ENCODE measurements at regions not wholly inside any gene's neighbourhood (a gene's known extent, or its start where the extent isn't known, plus 50 kb on each side); places are given as distances from the start of the nearest gene placed in this dataset.

- no peak for DNase-seq
Observed at GRCh38 chr1:193435781-193436180, 249.4 kb upstream of the B3GALT2 start.

GRCh38 chr1:193434319-193434718 lies 247.9 kb upstream of the B3GALT2 start:
- no peak for DNase-seq

DNA sequence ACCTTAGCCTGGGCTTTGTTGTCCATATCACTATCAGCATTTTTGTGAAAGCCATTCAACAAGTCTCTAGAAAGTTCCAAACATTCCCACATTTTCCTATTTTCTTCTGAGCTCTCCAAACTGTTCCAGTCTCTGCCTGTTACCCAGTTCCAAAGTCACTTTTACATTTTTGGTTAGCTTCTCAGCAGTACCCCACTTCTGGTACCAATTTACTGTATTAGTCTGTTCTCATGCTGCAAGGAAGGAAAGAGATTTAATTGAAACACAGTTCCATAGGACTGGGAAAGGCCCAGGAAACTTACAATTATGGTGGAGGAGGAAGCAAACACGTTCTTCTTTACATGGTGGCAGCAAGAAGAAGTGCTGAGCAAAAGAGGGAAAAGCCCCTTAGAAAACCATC lies 247.2 kb upstream of the B3GALT2 start:
- DNase-seq: no peak

- DNase-seq: no peak
Observed at GRCh38 chr1:193432979-193433587, 246.7 kb upstream of the B3GALT2 start.

- no peak for DNase-seq
Observed at GRCh38 chr1:193431265-193431977, 245.0 kb upstream of the B3GALT2 start.

DNA sequence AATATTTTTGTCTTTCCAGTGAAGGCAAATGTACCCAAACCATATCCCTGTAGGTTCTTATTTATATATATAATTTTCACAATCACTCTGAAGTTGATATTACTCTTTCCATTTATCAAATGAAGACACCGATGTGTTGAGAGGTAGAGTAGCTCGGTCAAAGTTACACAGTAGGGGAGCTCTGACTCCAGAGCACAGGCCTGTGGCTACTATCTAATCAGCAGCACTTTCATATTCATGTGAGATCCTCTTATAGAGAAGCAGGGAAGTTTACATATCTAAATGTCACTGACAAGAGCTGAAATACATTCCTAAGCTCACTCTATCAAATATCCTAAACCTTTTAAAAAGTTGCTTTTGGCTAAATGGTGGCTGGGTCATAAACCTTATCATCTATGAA lies 241.1 kb upstream of the B3GALT2 start:
- DNase-seq: no peak

- DNase-seq: no peak
Observed at GRCh38 chr1:193426061-193426460, 239.6 kb upstream of the B3GALT2 start.

- DNase-seq: no peak
Observed at GRCh38 chr1:193421487-193421886, 235.1 kb upstream of the B3GALT2 start.

DNA sequence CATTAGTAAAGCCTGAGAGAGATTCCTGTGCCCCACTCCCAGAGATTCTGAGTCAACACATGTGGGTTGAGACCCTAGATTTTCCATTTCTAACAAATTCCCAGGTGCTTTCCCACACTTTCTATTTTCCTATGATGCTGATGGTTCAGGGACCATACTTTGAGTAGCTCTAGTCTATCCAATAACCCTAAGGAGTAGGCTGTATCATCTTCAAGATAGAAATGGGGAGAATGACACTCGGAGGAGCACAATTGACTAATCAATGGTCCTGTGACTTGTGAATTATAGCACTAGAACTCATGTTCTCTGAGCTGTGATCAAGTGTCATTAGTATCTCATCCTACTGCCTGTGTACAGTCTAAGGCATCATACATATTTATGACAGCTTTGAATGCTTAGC lies 232.9 kb upstream of the B3GALT2 start:
- no peak for DNase-seq

DNA sequence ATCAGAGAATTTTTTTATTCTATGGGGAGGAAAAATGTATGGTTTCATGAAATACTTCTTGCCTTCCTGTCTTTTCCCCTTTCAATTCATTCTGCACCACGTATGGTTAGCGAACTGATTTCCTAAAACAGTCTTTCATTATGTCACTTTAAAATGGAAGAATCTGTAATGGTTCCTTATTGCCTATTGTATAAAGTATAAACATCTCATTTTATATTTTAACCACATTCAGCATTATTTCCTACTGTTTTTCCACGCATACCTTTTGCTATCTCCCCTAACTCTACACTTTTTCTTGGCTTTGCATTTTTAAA lies 232.3 kb upstream of the B3GALT2 start:
- DNase-seq: no peak

- peak; percentile 54 for DNase-seq
Observed at GRCh38 chr1:193417945-193418744, 231.7 kb upstream of the B3GALT2 start.

DNA sequence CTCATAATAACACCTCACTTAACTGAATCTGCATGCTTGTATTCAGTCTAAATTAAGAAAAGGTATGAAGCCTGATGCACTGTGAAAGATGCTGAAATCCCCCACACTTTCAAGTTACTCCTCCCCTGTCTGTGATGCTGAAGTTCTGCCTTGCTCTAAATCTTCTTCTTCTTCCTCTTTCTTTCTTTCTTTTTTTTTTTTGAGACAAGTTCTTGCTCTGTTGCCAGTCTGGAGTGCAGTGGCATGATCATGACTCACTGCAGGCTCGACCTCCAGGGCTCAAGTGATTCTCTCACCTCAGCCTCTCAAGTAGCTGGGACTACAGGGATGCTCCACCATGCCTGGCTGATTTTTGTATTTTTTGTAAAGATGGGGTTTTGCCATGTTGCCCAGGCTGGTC lies 231.0 kb upstream of the B3GALT2 start:
- DNase-seq: no peak

DNA sequence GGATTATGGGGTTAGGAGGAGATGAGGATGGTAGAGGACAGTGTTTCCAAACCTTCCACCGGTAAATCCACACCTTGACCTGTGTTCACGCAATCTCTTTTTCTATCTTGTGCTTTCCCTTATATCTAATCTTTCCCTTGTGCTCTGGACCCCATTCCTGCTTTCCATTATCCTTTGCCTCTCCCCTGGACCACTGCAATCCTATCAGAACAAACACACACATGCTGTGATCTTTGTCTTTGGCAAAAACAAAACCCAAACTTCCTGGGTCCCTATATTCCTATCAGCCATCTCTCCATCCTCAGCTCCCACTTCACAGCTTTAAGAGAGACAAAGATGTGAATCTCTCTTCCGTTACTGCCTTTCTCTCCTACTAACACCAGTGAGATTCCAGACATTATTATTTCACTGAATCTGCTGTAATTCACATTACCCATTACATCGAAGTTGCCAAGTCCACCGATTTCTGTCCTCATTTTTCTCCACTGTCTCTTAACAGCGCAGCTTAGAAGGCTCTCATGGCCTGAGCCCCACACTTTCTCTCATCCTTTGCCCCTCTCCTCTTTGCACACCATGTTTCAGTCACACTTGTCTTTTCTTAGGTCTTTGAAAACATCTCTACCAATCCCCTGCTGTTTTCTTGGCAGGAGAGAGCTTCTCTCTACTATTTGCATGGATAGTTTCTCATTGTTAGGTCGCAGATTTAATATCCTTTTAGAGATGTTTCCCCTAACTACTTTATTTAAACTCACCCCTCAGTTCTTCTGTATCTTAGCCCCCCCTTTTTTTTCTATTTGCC lies 230.0 kb upstream of the B3GALT2 start:
- DNase-seq: no peak

DNA sequence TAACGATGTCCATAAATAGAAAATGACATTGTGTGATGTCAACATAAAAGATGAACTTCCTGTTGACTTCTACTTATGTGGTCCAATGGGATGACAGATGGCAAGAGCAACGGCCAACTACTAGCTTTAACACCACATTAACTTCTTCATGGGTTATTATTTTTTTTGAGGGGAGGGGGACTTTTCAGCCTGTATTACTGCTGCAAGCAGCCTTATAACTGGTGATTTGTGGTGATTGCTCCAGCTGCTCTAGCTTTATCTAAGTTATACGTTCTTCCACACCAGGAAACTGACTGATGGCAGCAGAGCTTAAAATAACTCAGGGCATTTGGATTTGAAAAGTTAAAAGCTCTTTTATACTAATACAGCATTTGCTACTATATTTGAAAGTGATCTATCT lies 228.8 kb upstream of the B3GALT2 start:
- DNase-seq: no peak

GRCh38 chr1:193413376-193413775 lies 227.0 kb upstream of the B3GALT2 start:
- no peak for DNase-seq

DNA sequence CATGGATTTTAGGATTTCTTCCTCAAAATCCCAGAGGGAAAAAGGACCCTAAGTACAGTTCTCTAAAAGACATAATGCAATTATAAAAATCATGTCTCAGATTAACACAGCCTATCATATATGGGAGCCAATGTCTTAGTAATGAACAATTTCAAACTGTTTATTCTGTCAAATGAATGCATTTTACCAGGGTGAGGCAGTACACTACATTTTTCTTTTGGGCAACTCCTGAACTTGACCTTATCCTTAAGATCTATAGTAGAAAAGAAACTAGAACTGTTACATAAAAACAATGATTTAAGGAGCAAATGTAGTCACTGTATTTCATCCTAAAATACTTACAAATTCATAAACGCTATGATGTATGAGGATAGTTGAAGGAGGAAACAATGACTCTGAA lies 226.3 kb upstream of the B3GALT2 start:
- DNase-seq: no peak

DNA sequence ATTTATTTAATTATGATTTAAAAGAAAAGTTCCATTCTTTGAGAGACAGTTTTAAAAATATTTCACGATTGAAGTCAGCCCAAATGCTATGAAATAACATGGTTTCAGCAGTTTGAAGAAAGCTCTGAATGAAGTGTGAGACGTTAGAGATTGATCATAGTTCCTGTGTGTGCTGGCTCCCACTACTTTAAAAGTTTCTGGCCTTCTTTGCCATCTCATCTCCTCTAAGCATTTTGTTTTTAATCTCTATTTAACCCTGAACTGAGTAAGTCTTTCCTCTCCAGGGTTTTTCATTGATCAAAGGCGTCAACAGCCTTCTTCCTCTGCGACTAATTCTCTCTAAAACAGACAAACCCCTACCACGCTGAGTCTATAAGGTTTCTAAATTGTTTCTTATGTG lies 225.3 kb upstream of the B3GALT2 start:
- no peak for DNase-seq

- DNase-seq: no peak
Observed at GRCh38 chr1:193411215-193411614, 224.8 kb upstream of the B3GALT2 start.

DNA sequence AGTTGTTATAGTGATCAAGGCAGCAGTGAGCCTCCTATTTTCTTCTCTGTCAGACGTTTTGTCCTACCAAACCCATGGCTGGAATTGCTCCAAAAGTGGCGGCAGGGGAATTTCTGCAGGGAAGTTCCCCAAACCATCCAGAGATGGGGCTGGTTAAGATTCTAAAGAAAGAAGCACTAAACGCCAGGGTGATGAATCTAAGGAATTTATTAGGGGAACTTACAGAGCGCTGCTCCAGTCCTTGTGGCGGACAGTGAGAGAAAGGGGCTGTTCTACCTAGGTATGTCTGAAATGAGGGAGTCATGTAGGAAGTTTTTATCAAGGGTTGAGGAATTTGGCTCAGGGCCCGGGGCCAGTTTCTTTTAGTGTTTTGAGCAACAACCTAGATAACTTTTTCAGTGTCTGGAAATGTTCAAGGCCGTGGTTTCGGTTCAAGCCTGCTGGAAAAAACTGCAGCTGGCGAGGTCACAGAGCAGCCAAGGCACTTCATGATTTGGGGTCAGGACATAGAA lies 222.4 kb upstream of the B3GALT2 start:
- peak; percentile 44 for DNase-seq

DNA sequence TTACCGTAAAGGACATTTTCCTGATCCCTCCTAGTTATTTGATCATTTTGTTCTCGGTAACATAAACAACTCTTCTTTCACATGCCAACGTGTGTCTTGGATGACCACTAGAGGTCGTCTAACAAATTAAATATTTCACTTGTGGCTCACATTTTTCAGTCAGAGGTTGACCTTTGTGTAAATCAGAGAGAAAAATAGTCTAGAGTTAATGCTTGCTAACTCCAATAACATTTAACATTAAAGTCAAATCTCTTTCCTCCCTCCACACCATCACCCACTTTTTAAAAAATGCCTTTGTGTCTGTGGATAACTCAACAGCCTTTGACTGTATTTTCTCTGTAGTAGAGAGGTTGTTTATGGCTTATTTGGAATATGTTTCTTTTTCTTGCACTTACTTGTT lies 220.5 kb upstream of the B3GALT2 start:
- peak; percentile 83 for DNase-seq

DNA sequence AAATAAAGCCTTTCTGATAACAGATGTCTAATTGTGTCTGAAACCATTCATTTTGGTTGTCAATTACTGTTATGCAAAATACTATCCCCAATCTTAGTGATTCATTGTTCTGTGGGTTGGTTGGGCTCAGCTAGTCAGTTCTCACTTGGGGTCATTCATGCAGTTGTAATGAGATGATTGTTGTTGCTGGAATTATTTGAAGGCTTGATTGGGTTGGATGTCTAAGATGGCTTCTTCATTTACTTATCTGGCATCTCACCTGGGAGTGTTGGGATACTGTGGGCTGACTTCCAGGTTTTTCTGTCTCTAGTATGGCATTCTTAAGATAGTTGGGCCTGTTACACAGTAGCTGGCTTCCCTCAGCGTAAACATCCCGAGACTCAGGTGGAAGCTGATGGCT lies 217.8 kb upstream of the B3GALT2 start:
- no peak for DNase-seq

DNA sequence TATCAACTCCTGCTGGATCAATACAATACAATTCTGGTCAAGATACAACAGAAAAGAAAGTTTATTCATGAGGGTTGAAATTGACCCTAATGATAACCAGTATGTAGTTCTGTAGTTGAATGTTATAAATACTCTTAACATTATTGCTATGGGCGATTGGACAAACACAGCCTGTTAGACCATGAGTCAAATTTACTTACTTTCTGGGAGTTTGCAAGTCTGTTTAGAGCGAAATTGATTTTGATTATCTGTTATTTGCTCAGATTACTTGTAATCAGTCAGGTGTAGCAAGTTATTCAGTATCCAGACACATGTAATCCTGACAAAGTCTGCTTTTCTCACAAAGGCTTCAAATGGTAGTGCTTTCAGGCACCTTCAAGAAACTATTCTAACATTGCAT lies 216.6 kb upstream of the B3GALT2 start:
- no peak for DNase-seq

DNA sequence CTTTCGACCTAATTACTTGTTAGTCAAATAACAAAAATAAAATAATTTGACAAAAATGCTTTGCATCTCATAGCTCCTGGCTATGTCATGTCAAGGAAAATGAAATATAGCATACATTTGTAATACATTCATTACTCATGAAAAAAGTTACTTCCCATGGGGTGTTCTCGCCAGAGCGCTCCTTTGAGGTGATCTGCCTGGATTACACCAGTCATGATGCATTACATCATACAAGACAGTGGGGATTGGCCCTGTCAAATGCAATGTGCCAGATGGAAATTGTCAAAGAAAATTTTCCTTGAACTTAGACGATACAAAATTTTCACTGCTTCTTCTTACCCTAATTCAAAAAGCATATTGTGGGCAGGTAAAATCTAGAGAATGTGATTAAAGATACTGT lies 215.6 kb upstream of the B3GALT2 start:
- no peak for DNase-seq

All from hematopoietic multipotent progenitor cell treated with erythropoietin and hydrocortisone succinate and interleukin-3 and kit ligand, for 6 days (in vitro differentiated cells).